Umbilical cord (tissue), 1 donor: ENCODE measurements at regions not wholly inside any gene's neighbourhood (a gene's known extent, or its start where the extent isn't known, plus 50 kb on each side); places are given as distances from the start of the nearest gene placed in this dataset.

ENCODE experiments used
- DNase-seq: peaks from one replicate; pipeline ENCODE4 v3.0.0-alpha.2; 2015; ENCODE audit warnings: low spot score

DNA sequence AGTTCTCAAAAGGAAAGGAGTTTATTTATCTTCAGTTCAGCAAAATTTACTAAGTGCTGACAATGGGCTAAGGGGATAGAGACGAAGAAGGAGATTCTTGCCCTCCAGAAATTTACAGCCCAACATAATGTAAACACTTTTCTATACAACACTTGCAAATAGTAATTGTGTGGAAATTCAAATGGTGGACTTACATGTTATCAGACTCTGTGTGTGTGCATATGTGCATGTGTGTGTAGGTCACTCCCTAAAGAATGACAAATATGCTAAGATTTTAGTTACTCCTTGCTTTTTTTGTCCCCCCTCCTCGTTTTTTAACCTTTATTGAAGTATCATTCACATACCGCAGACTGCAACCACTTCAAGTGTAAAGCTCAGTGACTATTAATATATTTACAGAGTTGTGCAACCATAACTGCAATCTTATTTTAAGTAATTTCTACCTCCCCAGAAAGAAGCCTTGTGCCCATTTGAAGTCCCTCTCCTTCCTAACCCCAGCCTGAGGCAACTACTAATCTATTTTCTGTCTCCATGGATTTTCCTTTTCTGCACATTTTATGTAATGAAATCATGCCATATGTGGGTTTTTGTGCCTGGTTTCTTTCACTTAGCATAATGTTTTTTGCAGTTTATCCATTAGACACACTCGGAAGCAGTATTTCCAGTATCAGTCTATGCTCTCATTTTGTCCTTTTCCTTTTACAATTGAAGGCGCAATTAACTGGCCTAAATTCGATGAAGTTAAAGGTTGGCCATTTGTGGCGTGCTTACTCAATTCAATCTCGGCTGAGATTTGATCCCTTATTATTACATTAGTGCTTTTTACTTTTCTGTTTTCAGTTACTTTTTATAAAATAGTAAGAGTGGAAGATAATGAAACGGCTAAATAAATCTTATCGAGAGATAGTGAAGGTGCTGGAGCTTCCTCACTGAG lies 318.4 kb downstream of the HAPSTR1 start:
- peak; percentile 11 for DNase-seq

- no peak for DNase-seq
Measured at GRCh38 chr16:9411426-9411825, 320.0 kb downstream of the HAPSTR1 start.

DNA sequence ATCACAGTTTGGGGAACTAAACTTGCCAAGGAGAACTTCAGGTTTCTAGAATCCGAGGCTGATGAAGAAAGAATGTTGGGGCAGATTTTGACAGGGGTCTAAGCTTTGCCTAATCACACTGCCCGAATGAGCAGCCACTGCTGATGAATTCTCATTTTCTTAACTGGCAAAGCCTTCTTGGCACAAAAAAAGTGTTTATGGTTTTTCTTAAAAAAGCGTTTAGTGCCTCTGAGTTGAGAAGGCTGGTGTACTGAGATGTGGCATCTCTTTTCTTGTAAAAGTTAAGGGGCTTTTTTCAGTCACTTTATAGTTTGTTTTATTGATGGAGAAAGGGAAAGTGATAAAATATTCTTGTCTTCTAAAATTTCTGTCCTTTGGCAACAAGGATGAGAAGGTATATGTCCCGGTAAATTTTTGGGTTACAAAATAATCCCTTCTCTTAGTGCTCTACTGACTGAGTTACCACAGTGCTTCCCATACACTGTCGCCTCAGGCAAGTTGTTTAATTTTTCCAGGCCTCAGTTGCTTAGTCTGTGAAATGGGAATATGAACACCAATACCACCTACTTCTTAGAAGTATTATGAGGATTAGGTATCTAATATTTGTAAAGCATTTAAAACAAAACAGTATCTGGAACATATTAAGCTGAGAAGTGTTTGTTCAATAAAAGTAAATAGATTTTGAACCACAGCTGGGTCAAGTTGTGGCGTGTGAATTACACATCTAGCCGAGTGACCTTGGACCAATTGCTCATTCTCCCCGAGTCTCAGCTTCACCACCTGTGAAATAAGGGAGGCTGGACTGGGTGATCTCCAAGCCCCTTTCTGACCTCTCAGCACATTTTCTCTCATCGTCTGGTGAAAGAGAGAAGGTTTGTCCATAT lies 320.8 kb downstream of the HAPSTR1 start:
- DNase-seq: no peak

DNA sequence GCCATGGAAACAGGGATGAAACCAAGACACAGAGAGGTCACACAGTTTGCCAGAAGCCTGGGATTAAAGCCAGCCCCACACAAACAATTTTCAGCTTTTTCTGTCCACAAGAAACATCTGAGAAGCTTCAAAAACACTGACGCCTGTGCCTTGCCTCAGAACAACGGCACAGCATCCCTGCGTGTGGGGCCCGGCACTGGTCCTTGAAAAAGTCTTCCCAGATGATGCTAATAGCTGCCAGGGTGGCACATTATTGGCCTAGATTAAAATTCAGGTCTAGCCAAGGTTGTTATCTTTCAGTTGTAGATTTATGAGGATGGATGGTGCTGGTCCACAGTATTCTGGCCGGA lies 321.4 kb downstream of the HAPSTR1 start:
- DNase-seq: no peak

- no peak for DNase-seq
Measured at GRCh38 chr16:9415545-9415944, 324.1 kb downstream of the HAPSTR1 start.

DNA sequence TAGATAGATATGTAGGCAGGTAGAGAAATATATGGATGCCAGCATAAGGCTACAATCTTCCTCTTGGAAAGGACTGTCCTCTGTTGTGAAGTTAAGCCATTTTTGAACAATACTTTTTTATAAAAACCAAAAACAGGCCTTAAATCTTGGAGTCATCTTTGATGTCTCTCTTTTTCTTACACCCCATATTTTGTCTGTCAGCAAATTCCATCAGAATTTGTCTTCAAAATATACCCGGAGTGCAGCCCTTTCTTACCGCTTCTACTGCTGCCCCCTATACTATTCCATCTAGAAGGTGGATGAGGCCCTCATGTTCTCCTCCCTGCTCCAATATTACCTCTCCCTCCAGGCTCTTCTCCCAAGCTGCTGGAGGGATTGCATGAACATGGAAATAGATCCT lies 326.5 kb downstream of the HAPSTR1 start:
- DNase-seq: no peak

- DNase-seq: no peak
Measured at GRCh38 chr16:9419161-9419560, 327.7 kb downstream of the HAPSTR1 start.

DNA sequence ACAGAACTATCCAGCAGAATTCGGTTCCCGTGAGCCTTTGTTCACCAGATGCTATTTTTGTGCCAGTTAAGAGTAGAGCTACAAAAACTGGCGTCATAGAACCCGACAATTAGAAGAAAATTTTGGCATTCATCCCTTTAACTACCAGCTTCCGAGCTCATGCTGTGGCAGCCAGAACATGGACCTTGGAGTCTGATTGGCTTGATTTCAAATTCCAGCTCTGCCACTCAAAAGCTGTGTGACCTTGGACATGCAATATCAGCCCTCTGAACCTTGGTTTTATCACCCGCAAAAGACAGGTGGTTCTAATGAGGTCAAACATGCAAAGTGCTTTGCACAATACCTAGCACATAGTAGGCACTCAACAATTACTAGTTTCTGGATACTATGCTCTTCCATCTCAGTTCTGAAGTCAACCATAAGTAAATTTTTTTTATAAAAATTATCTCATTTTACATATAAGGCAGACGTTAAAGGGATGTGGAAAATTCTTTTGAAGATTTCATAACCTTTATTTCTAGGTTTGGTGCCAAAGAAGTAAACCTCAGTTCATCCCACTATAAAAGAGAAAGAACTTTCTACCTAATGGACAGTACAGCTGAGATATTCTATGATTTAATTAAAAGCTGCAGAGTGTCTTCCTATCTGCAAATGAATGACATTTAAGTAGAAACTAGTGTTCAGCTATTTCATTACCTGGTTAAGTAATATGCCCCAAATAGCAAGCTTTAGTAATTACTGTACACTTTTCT lies 331.5 kb downstream of the HAPSTR1 start:
- DNase-seq: no peak

- peak; percentile 8 for DNase-seq
Measured at GRCh38 chr16:9425236-9425635, 333.8 kb downstream of the HAPSTR1 start.

DNA sequence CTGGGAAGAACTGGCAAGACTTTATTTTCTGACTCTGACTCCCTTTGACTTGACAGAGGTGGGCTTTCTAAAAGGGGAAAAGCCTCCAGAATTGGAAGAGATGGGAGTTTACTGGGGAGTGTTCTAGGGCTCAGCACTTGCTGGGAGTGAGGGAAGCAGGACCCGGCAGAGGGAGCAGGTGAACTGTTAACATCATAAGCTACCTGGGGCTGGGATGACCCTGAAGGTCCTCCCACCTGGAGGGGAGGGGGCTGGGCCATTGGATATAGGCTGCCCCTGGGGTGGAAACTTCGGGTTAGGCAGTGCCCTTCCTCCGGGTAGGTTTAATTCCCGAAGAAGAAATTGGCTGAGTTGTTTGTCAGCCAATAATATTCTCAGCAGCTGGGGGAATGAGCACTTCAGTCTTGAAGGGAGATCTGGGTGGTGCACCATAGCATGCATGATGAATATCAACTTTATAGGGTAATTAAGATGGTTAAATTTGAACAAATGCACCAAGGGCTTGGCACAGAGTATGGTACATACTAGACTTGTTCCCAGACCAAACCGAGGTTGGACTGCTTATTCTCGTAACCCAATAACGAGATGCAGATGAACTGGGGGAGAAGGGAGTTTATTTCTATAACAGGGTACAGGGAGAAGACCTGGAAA lies 337.0 kb downstream of the HAPSTR1 start:
- DNase-seq: no peak

- peak; percentile 40 for DNase-seq
Measured at GRCh38 chr16:9429646-9430330, 338.3 kb downstream of the HAPSTR1 start.

- no peak for DNase-seq
Measured at GRCh38 chr16:9434659-9435058, 343.2 kb downstream of the HAPSTR1 start.

DNA sequence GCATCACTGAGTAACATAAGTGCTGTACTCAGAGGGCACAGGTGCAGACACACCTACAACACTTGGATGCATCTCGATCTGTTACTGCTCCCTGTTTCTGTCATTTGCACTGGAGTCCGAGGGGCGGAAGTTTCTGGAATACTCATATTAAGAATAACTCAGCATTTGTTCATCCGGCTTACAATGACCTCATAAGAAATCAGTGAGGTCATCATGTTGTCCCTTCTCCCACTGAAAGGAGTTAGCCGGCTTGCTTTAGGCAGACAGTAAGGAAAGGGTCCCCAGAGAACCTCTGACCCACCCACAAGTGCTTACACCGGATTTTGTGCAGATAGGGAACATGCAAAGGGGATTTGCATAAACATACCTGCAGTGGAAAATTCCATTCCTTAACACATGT lies 344.7 kb downstream of the HAPSTR1 start:
- no peak for DNase-seq

DNA sequence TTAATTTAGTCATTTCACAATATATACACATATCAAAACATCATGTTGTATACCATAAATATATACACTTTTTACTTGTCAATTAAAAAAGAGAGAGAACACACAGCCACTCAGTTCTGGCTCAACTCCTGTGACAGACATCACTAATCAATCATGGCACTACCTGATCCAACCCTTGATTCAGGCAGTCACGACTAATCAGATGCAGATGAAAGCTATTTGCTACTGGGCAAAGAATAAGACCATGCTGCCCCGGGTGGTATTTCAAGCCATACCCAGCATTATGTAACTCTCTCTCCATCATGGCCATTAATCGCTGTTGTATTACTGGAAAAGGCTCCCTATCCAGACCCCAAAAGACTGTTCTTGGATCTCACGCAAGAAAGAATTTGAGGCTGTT lies 345.7 kb downstream of the HAPSTR1 start:
- no peak for DNase-seq

DNA sequence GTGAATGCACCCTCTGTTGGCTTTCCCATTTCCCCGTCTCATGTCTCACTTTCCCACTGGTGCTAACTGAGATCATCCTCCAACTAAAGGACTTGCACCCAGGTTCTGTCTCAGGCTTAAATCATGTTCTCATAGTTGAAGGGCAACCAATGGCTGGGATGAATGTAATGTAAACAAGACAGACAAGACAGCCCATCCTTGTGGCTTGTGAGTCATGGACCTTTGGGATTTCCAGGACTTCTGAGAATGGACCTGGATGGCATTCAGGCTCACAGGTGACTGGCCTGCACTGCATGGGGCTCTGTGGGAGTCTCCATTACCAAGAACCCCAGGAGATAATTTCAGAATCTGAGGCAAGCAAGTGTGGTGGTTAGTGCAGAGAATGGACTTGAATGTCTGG lies 347.5 kb downstream of the HAPSTR1 start:
- DNase-seq: no peak

DNA sequence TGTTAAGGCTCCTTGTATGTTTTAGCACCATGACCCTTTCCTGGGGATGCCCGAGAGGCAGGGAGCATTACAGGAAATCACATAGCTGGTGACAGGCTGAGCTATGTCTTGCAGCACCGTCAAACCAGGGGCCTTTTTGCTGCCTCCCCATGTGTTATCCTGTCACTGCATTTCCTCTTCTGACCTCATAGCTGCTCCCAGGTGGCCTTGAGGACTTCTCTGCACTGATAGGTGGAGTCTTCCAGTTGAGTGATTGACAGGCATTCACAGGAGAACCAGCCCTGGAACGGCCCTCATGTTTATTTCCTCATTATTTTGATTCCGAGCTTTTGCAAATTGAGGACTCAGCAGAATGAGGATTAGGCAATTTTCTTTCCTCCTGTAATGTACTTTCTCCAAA lies 349.6 kb downstream of the HAPSTR1 start:
- DNase-seq: no peak

DNA sequence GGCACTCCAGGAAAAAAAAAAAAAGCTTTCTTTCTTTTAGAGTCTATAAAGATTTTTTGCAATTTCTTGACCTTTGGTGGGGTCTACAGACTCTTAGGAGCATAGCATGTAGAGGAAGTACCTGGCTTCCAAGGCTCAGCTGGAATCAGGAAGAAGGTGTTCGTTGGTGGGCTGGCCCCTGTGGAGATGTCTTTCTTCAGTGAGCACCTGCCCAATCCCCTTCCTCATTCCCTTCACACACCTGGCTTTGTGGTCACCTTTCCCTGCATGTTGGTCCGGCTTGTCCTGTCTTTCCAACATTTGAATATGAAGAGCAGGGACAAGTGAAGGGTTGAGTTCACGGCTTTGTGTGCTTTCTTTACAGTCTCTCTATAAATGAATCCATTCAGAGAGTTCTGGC lies 352.4 kb downstream of the HAPSTR1 start:
- DNase-seq: no peak

- DNase-seq: peak; percentile 10
Measured at GRCh38 chr16:9446471-9447194, 355.2 kb downstream of the HAPSTR1 start.

- no peak for DNase-seq
Measured at GRCh38 chr16:9447195-9447551, 355.7 kb downstream of the HAPSTR1 start.

- no peak for DNase-seq
Measured at GRCh38 chr16:9447699-9448098, 356.3 kb downstream of the HAPSTR1 start.
